HCT116 (cell line): ENCODE measurements at regions not wholly inside any gene's neighbourhood (a gene's known extent, or its start where the extent isn't known, plus 50 kb on each side); places are given as distances from the start of the nearest gene placed in this dataset.

Experiments
- ATAC-seq: fragments of 200-7000 bp; cut with Tn5 transposase; 2 replicates; pipeline ENCODE4 v1.9.1; 2020; ENCODE audit warnings: mild to moderate bottlenecking, moderate library complexity
- BruUV-seq: library from RNA; stranded (reverse); fragments of 400-500 nt; replicated peaks from 2 replicates; lab custom pipeline; 2021; lab: Mats Ljungman, UMichigan
- CTCF ChIA-PET: fragments of 300-600 bp; sonication (Branson Sonifier 250); formaldehyde crosslinking; loops from one replicate; lab custom pipeline; 2021; ENCODE audit warnings: antibody characterized with exemption; lab: Charles Lee
- POLR2A ChIA-PET: fragments of 300-600, 350-600 bp; sonication (Branson Sonifier 250); formaldehyde crosslinking; loops from one replicate; lab custom pipeline; 2021; ENCODE audit warnings: antibody characterized with exemption; lab: Charles Lee
- RAD21 ChIA-PET, 2 experiments: fragments of 300-600 bp; sonication (Branson Sonifier 250); formaldehyde crosslinking; loops; one replicate each; lab custom pipeline; 2023; ENCODE audit warnings: low total read pairs in 2 of 2; ENCODE audit not compliant: uncharacterized antibody in 2 of 2, unreplicated experiment in 2 of 2, low non-redundant PET in 1 of 2; lab: Charles Lee
- DNase-seq: peaks from one replicate; pipeline ENCODE4 v3.0.0-alpha.2; 2010; ENCODE audit warnings: low read depth, low spot score
- H2AFZ ChIP-seq: fragments of 200-600 bp; shearing (Covaris generic), sonication (generic); 2 replicates; pipeline ENCODE4 v1.6.1; 2017; ENCODE audit warnings: low read depth, mixed run types, mixed read lengths, antibody characterized with exemption, low read length; ENCODE audit not compliant: poor library complexity, severe bottlenecking
- H3K27ac ChIP-seq: 2 replicates; pipeline ENCODE4 v1.5.1; 2012; ENCODE audit warnings: low read depth, low read length
- H3K27me3 ChIP-seq: fragments of 200-600 bp; sonication (generic); 2 replicates; pipeline ENCODE4 v1.6.1; 2016; ENCODE audit warnings: mixed run types, low read length, mixed read lengths; ENCODE audit not compliant: insufficient read depth
- H3K36me3 ChIP-seq, 2 experiments: fragments of 200-500 bp in 1 of 2; fragments of 200-600 bp in 1 of 2; sonication (Bioruptor generic) in 1 of 2; sonication (generic) in 1 of 2; 2 replicates each; pipeline versions ENCODE4 v1.5.1 to v1.6.1; 2014 to 2016; ENCODE audit warnings: low read length in 2 of 2, inconsistent platforms in 1 of 2, mixed read lengths in 1 of 2, mixed run types in 1 of 2; ENCODE audit not compliant: insufficient read depth in 2 of 2, control insufficient read depth in 1 of 2
- H3K4me1 ChIP-seq, 2 experiments: fragments of 200-600 bp in 1 of 2; sonication (generic) in 1 of 2; 2 replicates each; pipeline versions ENCODE4 v1.5.1 to v1.6.1; 2012 to 2017; ENCODE audit warnings: low read length in 2 of 2, inconsistent platforms in 1 of 2, mild to moderate bottlenecking in 1 of 2, mixed read lengths in 1 of 2, mixed run types in 1 of 2, moderate library complexity in 1 of 2; ENCODE audit not compliant: insufficient read depth in 2 of 2, control insufficient read depth in 1 of 2
- H3K4me2 ChIP-seq: fragments of 200-600 bp; sonication (generic); 2 replicates; pipeline ENCODE4 v1.6.1; 2017; ENCODE audit warnings: mixed run types, low read length, mixed read lengths
- H3K4me3 ChIP-seq, 2 experiments: fragments of 200-600 bp in 1 of 2; sonication (generic) in 1 of 2; replicated peaks in 1 of 2; 2 replicates each; pipeline ENCODE4 v1.5.1; 2011 to 2016; ENCODE audit warnings: low read length in 2 of 2, control low read depth in 1 of 2, low read depth in 1 of 2, mild to moderate bottlenecking in 1 of 2, mixed read lengths in 1 of 2, mixed run types in 1 of 2
- H3K79me2 ChIP-seq: fragments of 200-600 bp; sonication (generic); 2 replicates; pipeline ENCODE4 v1.6.1; 2017; ENCODE audit warnings: mild to moderate bottlenecking, mixed run types, low read length, moderate library complexity, mixed read lengths; ENCODE audit not compliant: insufficient read depth
- H3K9ac ChIP-seq: fragments of 200-600 bp; sonication (generic); 2 replicates; pipeline ENCODE4 v1.6.1; 2016; ENCODE audit warnings: low read length, mixed read lengths
- H3K9me2 ChIP-seq: fragments of 200-600 bp; sonication (generic), shearing (Covaris generic); 2 replicates; pipeline ENCODE4 v1.6.1; 2017; ENCODE audit warnings: mixed run types, mild to moderate bottlenecking, moderate library complexity; ENCODE audit not compliant: insufficient read depth
- H3K9me3 ChIP-seq, 2 experiments: fragments of 200-500 bp in 1 of 2; fragments of 200-600 bp in 1 of 2; sonication (Bioruptor generic) in 1 of 2; sonication (generic) in 1 of 2; 2 replicates each; pipeline ENCODE4 v1.6.1; 2014 to 2017; ENCODE audit warnings: low read length in 2 of 2, mixed read lengths in 2 of 2, inconsistent platforms in 1 of 2, low read depth in 1 of 2, mild to moderate bottlenecking in 1 of 2, mixed run types in 1 of 2, moderate library complexity in 1 of 2; ENCODE audit not compliant: control insufficient read depth in 1 of 2, insufficient read depth in 1 of 2
- H4K20me1 ChIP-seq: fragments of 200-600 bp; sonication (generic), shearing (Covaris generic); 2 replicates; pipeline ENCODE4 v1.6.1; 2017; ENCODE audit warnings: mixed run types, mild to moderate bottlenecking, moderate library complexity; ENCODE audit not compliant: insufficient read depth
- ATF3 ChIP-seq: IDR thresholded peaks from 2 replicates; pipeline ENCODE4 v1.6.1; 2012
- CBX3 ChIP-seq: IDR thresholded peaks from 2 replicates; pipeline ENCODE4 v1.6.1; 2012; ENCODE audit warnings: low read depth
- EZH2 ChIP-seq: fragments of 200-600 bp; sonication (generic); IDR thresholded peaks from 2 replicates; pipeline ENCODE4 v1.6.1; 2017; ENCODE audit warnings: antibody characterized with exemption, mixed run types
- FOSL1 ChIP-seq: IDR thresholded peaks from 2 replicates; pipeline ENCODE4 v1.6.1; 2012; ENCODE audit warnings: low read depth
- JUND ChIP-seq: IDR thresholded peaks from 2 replicates; pipeline ENCODE4 v1.6.1; 2012
- MAX ChIP-seq: IDR thresholded peaks from 2 replicates; pipeline ENCODE4 v1.6.1; 2012
- POLR2AphosphoS5 ChIP-seq: IDR thresholded peaks from 2 replicates; pipeline ENCODE4 v1.6.1; 2011; ENCODE audit warnings: mild to moderate bottlenecking, low read depth, low read length, moderate library complexity
- REST ChIP-seq: IDR thresholded peaks from 2 replicates; pipeline ENCODE4 v1.6.1; 2012; ENCODE audit warnings: low read depth
- SP1 ChIP-seq: IDR thresholded peaks from 2 replicates; pipeline ENCODE4 v1.6.1; 2012; ENCODE audit warnings: low read depth
- SRF ChIP-seq: IDR thresholded peaks from 2 replicates; pipeline ENCODE4 v1.6.1; 2012; ENCODE audit warnings: low read depth
- TCF7L2 ChIP-seq: IDR thresholded peaks from 2 replicates; pipeline ENCODE4 v1.7.0; 2011; ENCODE audit warnings: borderline replicate concordance, inconsistent platforms; ENCODE audit not compliant: insufficient read depth, insufficient read length; ENCODE audit errors: extremely low read depth
- ZFX ChIP-seq: fragments of 450-650 bp; IDR thresholded peaks from 2 replicates; pipeline ENCODE4 v1.6.1; 2017
- ZNF274 ChIP-seq: fragments of 200-500 bp; sonication (Bioruptor generic); IDR thresholded peaks from 2 replicates; pipeline ENCODE4 v1.6.1; 2014; ENCODE audit warnings: mild to moderate bottlenecking, low read depth, low read length, inconsistent platforms
- intact Hi-C: fragments of 100-400 bp; cut with micrococcal nuclease; formaldehyde crosslinking; loops from 2 replicates; pipeline ENCODE4 v1.10.0; 2022

GRCh38 chr12:69024907-69025306, 91.9 kb upstream of the CPM start:
- intact Hi-C loops = no loop called here
- POLR2A ChIA-PET = no interaction called here
- DNase-seq (no peak), ATAC-seq (no peak)
- Histone ChIP-seq H3K4me1 (peaks cover 0 to 25% of the 10 kb centered on the region in 2 experiments; a peak in 3 of 4 replicates), H3K79me2 (no peaks in the 10 kb centered on the region), H2AFZ (peak overlapping the region; percentile 99), H3K9me2 (no peaks in the 10 kb centered on the region), H3K36me3 (no peaks in the 10 kb centered on the region), H3K9me3 (no peaks in the 10 kb centered on the region), H3K4me2 (peak overlapping the region; percentile 76), H3K27ac (no peak overlapping the region), H4K20me1 (no peaks in the 10 kb centered on the region), H3K4me3 (peak overlapping the region; percentile 6 to 35; a peak in 3 of 4 replicates), H3K27me3 (no peaks in the 10 kb centered on the region), H3K9ac (peak overlapping the region; percentile 34)
- RAD21 ChIA-PET = no interaction called here
- no TSS peak for BruUV-seq
- CTCF ChIA-PET = no interaction called here
- 0 out of 2 replicates have a peak, but pooled peaks have one; percentile 18 for TF ChIP-seq FOSL1
- no peak for TF ChIP-seq JUND

GRCh38 chr12:69026336-69026735, 93.4 kb upstream of the CPM start:
- Histone ChIP-seq H3K4me2 (no peak overlapping the region), H3K4me1 (peaks cover 0 to 25% of the 10 kb centered on the region in 2 experiments; a peak in 3 of 4 replicates), H3K27ac (no peak overlapping the region), H3K79me2 (no peaks in the 10 kb centered on the region), H2AFZ (no peak overlapping the region), H4K20me1 (no peaks in the 10 kb centered on the region), H3K27me3 (no peaks in the 10 kb centered on the region), H3K4me3 (no peak overlapping the region), H3K9me3 (no peaks in the 10 kb centered on the region), H3K9me2 (no peaks in the 10 kb centered on the region), H3K9ac (no peak overlapping the region), H3K36me3 (no peaks in the 10 kb centered on the region)
- BruUV-seq = no TSS peak
- ChIA-PET POLR2A (no interaction called here), RAD21 (no interaction called here), CTCF (no interaction called here)
- DNase-seq = no peak
- intact Hi-C loops = no loop called here
- TF ChIP-seq EZH2 (no peak), SP1 (no peak), CBX3 (no peak), ZNF274 (no peak), POLR2AphosphoS5 (no peak), ATF3 (no peak), SRF (no peak), TCF7L2 (no peak), ZFX (no peak), REST (no peak), FOSL1 (no peak), MAX (no peak)
- ATAC-seq = no peak
